HG02852 (cell line): ENCODE measurements at regions not wholly inside any gene's neighbourhood (a gene's known extent, or its start where the extent isn't known, plus 50 kb on each side); places are given as distances from the start of the nearest gene placed in this dataset.
A peak's percentile ranks its signal among the peaks of the same experiment; 100 is the strongest.

Experiments
- ATAC-seq: cut with Tn5 transposase; IDR thresholded peaks from one replicate; pipeline ENCODE4 v1.9.1; 2021; ENCODE audit warnings: mild to moderate bottlenecking, moderate library complexity; ENCODE audit not compliant: unreplicated experiment

DNA sequence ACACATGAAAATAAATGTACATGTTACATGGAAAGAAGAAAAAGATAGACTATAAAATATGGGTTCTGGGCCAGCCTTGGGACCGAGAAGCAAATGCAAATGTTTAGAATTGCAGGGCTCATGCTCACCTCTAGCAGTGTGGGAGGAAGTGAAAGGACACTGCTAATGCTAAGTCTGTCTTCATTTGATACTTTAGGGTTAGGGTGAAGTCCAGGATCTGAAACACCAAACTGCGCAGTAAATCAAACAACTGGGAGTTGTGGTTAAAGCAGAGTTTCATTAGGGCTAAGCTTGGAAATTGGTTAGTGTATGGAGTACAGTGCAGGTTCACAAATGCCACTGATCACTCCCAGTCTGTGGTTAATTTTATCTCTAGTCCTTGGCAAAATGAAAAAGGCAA lies 73.2 kb upstream of the PDK4 start:
- peak; percentile 85 for ATAC-seq

DNA sequence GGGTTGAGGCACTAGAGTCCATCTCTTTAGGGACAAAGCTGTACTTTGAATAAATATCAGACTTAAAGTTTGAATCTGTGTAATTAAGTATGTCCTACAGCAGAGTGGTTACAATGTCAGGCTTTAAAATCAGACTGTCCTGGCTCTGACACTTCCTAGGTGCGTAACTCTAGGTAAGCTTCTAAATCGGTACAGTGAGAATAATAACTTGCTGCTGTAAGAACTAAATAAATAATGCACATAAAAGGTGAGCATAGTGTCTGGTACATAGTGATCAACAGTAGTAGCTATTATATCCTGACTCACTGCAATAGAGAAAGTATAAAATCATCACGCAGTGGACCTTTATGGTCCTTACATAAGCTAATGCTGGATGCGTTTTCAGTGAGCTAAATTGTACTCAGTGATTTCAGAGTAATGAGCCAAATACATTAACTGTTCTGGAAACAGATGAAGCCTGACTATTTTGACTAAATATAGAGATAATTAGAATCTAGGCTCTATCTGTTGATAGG lies 72.2 kb upstream of the PDK4 start:
- ATAC-seq: no peak

DNA sequence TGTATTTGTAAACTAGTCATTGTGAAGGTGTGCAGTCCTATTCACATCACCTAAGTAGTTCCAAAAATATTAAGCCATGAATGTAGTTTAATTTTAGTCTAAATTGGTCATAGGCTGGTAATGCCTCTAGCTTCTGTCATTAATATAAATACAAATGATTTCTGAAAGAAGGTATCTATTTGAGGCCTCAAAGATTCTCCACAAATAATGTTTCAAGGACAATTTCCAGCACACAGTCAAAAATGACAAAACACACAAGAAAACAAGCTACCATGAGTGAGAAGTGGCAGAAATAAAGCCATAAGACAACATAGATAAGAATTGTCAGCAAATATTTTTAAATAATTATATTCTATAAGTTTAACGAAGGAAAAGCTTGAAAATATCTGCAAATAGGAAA lies 66.7 kb upstream of the PDK4 start:
- no peak for ATAC-seq

DNA sequence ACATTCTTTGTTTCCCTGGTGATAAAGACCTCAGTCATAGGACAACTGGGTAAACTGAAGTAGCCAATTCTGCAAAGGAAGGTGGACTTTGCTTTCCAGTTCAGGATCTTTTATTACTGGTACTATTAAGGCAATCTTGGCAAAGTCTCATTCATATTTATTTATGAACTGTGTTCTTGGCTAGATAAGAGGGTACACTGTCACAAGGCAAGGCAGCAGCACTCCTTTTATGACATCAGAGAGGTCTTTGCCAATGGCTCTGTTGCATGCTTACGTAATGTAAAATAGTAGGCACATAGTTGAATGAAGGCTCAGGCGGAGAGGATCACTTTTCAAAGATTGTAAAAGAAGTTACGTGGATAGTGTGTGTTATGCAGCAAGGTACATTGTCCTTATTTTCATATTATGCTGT lies 63.7 kb upstream of the PDK4 start:
- ATAC-seq: no peak

DNA sequence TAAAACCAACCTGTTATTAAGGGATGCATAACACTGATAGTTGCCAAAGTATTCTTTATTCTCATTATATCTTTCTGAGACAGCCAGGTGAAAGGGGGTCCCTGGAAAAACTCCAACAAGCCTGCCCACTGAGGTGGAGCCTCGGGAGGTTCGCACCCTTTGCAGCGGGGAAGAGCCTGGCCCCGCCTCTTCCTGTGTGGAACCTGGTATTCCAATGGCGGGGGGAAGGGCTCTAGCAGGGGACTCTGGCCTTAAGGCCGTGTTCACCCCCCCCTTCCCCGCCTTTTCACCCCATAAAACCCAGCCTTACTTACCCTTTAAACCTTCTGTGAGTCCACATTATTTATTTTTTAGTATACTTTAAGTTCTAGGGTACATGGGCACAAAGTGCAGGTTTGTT lies 62.4 kb upstream of the PDK4 start:
- ATAC-seq: no peak

DNA sequence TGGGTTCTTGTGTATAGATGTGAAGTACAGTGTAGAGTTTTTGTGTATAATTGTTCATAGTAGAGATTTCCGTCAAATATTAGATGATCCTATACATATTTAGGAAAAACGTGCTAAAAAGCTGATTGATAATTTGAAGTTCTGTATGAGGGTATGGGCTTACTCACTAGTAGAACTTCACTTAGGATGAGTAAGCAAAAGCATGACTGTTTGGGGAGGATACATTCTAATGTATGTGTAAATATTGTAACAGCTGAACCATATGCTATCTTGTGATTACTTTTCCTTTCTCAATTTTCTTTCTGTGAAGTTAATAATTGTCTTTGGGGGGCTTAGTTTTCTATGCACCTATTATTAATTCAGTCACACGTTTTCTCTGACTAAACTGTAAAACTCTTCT lies 53.2 kb upstream of the PDK4 start:
- ATAC-seq: no peak

DNA sequence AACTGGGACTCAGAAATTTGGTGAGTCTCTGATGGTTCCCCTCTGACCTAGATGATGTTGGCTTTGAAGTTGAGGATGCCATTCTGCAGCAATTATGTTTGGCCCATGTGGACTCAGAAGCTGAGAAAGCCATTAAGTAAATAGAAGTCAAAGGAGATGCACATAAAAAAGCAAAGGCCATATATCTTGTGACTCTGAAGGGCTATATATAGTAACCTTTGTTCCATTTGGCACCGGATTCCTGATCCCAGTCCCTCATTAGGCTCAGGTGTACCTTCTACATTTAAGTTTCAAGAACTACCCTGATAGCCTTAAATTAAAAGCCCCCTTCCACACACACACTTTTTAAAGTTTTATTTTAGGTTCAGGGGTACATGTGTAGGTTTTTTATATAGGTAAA lies 50.0 kb upstream of the PDK4 start:
- no peak for ATAC-seq
